B cell (primary cell): ENCODE measurements at regions not wholly inside any gene's neighbourhood (a gene's known extent, or its start where the extent isn't known, plus 50 kb on each side); places are given as distances from the start of the nearest gene placed in this dataset.

Experiments
- EZH2 ChIP-seq: IDR thresholded peaks from 2 replicates; pipeline ENCODE4 v1.6.1; 2012; ENCODE audit warnings: borderline replicate concordance, low read depth, mild to moderate bottlenecking, moderate library complexity, low read length; ENCODE audit not compliant: insufficient read depth, poor library complexity, severe bottlenecking
- TF ChIP-seq, protein P1 (sequence below): fragments of 200-600 bp; IDR thresholded peaks from one replicate; pipeline ENCODE4 v1.8.0; 2022; ENCODE audit warnings: antibody characterized with exemption, mild to moderate bottlenecking

GRCh38 chrX:63855896-63856295, 70.9 kb upstream of the ARHGEF9 start:
- TF ChIP-seq, protein P1, sequence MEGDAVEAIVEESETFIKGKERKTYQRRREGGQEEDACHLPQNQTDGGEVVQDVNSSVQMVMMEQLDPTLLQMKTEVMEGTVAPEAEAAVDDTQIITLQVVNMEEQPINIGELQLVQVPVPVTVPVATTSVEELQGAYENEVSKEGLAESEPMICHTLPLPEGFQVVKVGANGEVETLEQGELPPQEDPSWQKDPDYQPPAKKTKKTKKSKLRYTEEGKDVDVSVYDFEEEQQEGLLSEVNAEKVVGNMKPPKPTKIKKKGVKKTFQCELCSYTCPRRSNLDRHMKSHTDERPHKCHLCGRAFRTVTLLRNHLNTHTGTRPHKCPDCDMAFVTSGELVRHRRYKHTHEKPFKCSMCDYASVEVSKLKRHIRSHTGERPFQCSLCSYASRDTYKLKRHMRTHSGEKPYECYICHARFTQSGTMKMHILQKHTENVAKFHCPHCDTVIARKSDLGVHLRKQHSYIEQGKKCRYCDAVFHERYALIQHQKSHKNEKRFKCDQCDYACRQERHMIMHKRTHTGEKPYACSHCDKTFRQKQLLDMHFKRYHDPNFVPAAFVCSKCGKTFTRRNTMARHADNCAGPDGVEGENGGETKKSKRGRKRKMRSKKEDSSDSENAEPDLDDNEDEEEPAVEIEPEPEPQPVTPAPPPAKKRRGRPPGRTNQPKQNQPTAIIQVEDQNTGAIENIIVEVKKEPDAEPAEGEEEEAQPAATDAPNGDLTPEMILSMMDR = no peak
- TF ChIP-seq EZH2 = no peak
